K562 (cell line): ENCODE measurements at regions not wholly inside any gene's neighbourhood (a gene's known extent, or its start where the extent isn't known, plus 50 kb on each side); places are given as distances from the start of the nearest gene placed in this dataset.

Experiments used
- E2F6 ChIP-seq, 2 experiments: IDR thresholded peaks; 2 replicates each; pipeline ENCODE4 v1.6.1; 2011; ENCODE audit warnings: borderline replicate concordance in 1 of 2, control low read depth in 1 of 2, low read depth in 1 of 2, low read length in 1 of 2, mild to moderate bottlenecking in 1 of 2, mixed read lengths in 1 of 2, moderate library complexity in 1 of 2; ENCODE audit not compliant: insufficient read depth in 1 of 2, insufficient read length in 1 of 2, poor library complexity in 1 of 2, severe bottlenecking in 1 of 2; ENCODE audit errors: extremely low read depth in 1 of 2
- HDAC1 ChIP-seq, 2 experiments: fragments of 450-650 bp; IDR thresholded peaks; 2 replicates each; pipeline ENCODE4 v1.6.1; 2016 to 2017; ENCODE audit warnings: inconsistent platforms in 1 of 2, mild to moderate bottlenecking in 1 of 2, moderate library complexity in 1 of 2
- MTA1 ChIP-seq: fragments of 450-650 bp; IDR thresholded peaks from 2 replicates; pipeline ENCODE4 v1.6.1; 2017; ENCODE audit warnings: borderline replicate concordance
- NFYB ChIP-seq: IDR thresholded peaks from 2 replicates; pipeline ENCODE4 v1.6.1; 2011; ENCODE audit warnings: mild to moderate bottlenecking, moderate library complexity; ENCODE audit not compliant: insufficient read length; ENCODE audit errors: extremely low read depth
- PCBP1 ChIP-seq: fragments of 200-400 bp; formaldehyde crosslinking; IDR thresholded peaks from 2 replicates; pipeline ENCODE4 v1.6.1; 2018; ENCODE audit warnings: mild to moderate bottlenecking, low read depth, low read length; ENCODE audit not compliant: poor library complexity, severe bottlenecking
- POLR2G ChIP-seq: fragments of 200-400 bp; formaldehyde crosslinking; IDR thresholded peaks from 2 replicates; pipeline ENCODE4 v1.6.1; 2017; ENCODE audit warnings: low read depth, mild to moderate bottlenecking, antibody characterized with exemption, low read length, moderate library complexity
- PRMT5 ChIP-seq: sonication (generic); formaldehyde crosslinking; IDR thresholded peaks from 2 replicates; pipeline ENCODE4 v1.5.0; 2020; ENCODE audit warnings: missing genetic modification reagents
- PTBP1 ChIP-seq: fragments of 200-400 bp; formaldehyde crosslinking; IDR thresholded peaks from 2 replicates; pipeline ENCODE4 v1.6.1; 2017; ENCODE audit warnings: low read depth, low read length
- TCFL5 ChIP-seq: fragments of 250-450 bp; sonication (Bioruptor Pico); conservative IDR thresholded peaks from 2 replicates; pipeline ENCODE4 v1.6.1; 2021; ENCODE audit warnings: mild to moderate bottlenecking, moderate library complexity, matching md5 sums
- TOE1 ChIP-seq, 2 experiments: fragments of 450-650 bp in 1 of 2; sonication (generic) in 1 of 2; formaldehyde crosslinking in 1 of 2; IDR thresholded peaks; 2 replicates each; pipeline versions ENCODE4 v1.7.1 to v1.8.0; 2016 to 2022; ENCODE audit warnings: borderline replicate concordance in 2 of 2, mild to moderate bottlenecking in 2 of 2, antibody characterized with exemption in 1 of 2, inconsistent platforms in 1 of 2, low read depth in 1 of 2, missing genetic modification reagents in 1 of 2, moderate library complexity in 1 of 2
- YY1 ChIP-seq, 3 experiments: IDR thresholded peaks; 2 replicates each; pipeline ENCODE4 v1.6.1; 2011; ENCODE audit warnings: low read length in 2 of 3, mild to moderate bottlenecking in 2 of 3, moderate library complexity in 2 of 3, borderline replicate concordance in 1 of 3, control low read depth in 1 of 3, low read depth in 1 of 3; ENCODE audit not compliant: insufficient read depth in 3 of 3, insufficient replicate concordance in 2 of 3, control insufficient read depth in 1 of 3, insufficient read length in 1 of 3; ENCODE audit errors: extremely low read depth in 1 of 3
- ZNF384 ChIP-seq: IDR thresholded peaks from 2 replicates; pipeline ENCODE4 v1.6.1; 2012; ENCODE audit warnings: low read depth, low read length, improper control_type of control experiment
- ZNF780A ChIP-seq: fragments of 250-450 bp; sonication (Bioruptor Pico); IDR thresholded peaks from 2 replicates; pipeline ENCODE4 v1.5.0; 2021; ENCODE audit warnings: mild to moderate bottlenecking
- TF ChIP-seq, protein P1 (sequence below): sonication (generic); formaldehyde crosslinking; IDR thresholded peaks from 2 replicates; pipeline ENCODE4 v1.5.0; 2020; ENCODE audit warnings: missing genetic modification reagents
- TF ChIP-seq, protein P2 (sequence below): IDR thresholded peaks from 2 replicates; pipeline ENCODE4 v1.6.1; 2016; ENCODE audit warnings: missing genetic modification characterization, missing compliant biosample characterization
- TF ChIP-seq, protein P3 (sequence below): sonication (generic); formaldehyde crosslinking; IDR thresholded peaks from 2 replicates; pipeline ENCODE4 v1.4.0; 2020; ENCODE audit warnings: mild to moderate bottlenecking, missing genetic modification reagents
- TF ChIP-seq, protein P4 (sequence below), 2 experiments: fragments of 450-650 bp in 1 of 2; sonication (generic) in 1 of 2; formaldehyde crosslinking in 1 of 2; IDR thresholded peaks in 1 of 2; conservative IDR thresholded peaks in 1 of 2; 2 replicates each; pipeline versions ENCODE4 v1.6.1 to v1.8.1; 2016 to 2023; ENCODE audit warnings: mild to moderate bottlenecking in 2 of 2, moderate library complexity in 2 of 2, inconsistent platforms in 1 of 2, missing genetic modification reagents in 1 of 2

DNA sequence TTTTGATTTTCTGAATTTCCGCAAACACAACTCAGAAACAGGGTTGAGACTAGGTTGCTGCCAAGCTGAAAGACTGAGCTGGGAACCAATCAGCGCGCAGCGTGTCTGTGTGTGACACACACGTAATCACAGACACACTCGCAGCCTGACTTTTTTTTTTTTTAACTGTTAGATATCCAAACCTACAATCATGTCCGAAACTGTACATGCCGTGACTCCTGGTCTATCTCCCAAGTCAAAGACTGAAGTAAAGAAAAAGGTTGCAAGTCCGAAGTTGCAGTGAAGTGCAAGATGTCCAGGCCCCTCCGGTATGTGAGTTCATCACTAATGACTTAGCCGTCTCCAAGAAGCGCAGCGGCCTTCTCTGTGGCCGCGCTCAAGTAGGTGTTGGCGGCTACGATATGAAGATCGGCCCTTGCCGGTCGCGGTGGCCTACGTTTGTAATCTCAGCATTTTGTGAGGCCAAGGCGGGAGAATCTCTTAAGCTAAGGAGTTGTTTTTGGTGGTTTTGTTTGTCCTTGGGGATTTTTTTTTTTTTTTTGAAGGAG, 108.2 kb downstream of the HFE start (continued):
- TF ChIP-seq, protein P1, sequence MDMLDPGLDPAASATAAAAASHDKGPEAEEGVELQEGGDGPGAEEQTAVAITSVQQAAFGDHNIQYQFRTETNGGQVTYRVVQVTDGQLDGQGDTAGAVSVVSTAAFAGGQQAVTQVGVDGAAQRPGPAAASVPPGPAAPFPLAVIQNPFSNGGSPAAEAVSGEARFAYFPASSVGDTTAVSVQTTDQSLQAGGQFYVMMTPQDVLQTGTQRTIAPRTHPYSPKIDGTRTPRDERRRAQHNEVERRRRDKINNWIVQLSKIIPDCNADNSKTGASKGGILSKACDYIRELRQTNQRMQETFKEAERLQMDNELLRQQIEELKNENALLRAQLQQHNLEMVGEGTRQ (CRISPR knock-in tag), result no peak
- TF ChIP-seq ZNF384, result peak; percentile 98
- no peak for TF ChIP-seq TOE1 (IDR thresholded peaks at IDR 0.05; ENCODE audit: borderline replicate concordance)
- TF ChIP-seq TOE1 (CRISPR knock-in tag; IDR thresholded peaks at IDR 0.05; ENCODE audit: borderline replicate concordance, low read depth), result no peak; the same call in 1 of the 2 replicates
- TF ChIP-seq YY1 (IDR thresholded peaks at IDR 0.05; ENCODE audit: borderline replicate concordance in 1 of 3, control insufficient read depth in 1 of 3, extremely low read depth in 1 of 3, insufficient read depth in 3 of 3, insufficient read length in 1 of 3, insufficient replicate concordance in 2 of 3, low read depth in 1 of 3, low read length in 2 of 3), result peak in 1 of 3 experiments; percentile 48
- TF ChIP-seq TCFL5 (CRISPR knock-in tag), result no peak
- peak in 1 of 2 experiments; percentile 58; a peak in 1 of 4 replicates for TF ChIP-seq HDAC1 (IDR thresholded peaks at IDR 0.05)
- TF ChIP-seq PRMT5 (CRISPR knock-in tag), result no peak
- TF ChIP-seq ZNF780A (CRISPR knock-in tag), result no peak
- no peak; the same call in 1 of the 2 replicates for TF ChIP-seq POLR2G
- TF ChIP-seq, protein P2, sequence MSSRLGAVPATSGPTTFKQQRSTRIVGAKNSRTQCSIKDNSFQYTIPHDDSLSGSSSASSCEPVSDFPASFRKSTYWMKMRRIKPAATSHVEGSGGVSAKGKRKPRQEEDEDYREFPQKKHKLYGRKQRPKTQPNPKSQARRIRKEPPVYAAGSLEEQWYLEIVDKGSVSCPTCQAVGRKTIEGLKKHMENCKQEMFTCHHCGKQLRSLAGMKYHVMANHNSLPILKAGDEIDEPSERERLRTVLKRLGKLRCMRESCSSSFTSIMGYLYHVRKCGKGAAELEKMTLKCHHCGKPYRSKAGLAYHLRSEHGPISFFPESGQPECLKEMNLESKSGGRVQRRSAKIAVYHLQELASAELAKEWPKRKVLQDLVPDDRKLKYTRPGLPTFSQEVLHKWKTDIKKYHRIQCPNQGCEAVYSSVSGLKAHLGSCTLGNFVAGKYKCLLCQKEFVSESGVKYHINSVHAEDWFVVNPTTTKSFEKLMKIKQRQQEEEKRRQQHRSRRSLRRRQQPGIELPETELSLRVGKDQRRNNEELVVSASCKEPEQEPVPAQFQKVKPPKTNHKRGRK (tag), result no peak
- no peak for TF ChIP-seq MTA1
- TF ChIP-seq E2F6 (IDR thresholded peaks at IDR 0.05; ENCODE audit: borderline replicate concordance in 1 of 2, extremely low read depth in 1 of 2, insufficient read depth in 1 of 2, insufficient read length in 1 of 2, low read depth in 1 of 2, low read length in 1 of 2, poor library complexity in 1 of 2, severe bottlenecking in 1 of 2), result no peak
- TF ChIP-seq NFYB, result peak; percentile 69
- TF ChIP-seq, protein P3, sequence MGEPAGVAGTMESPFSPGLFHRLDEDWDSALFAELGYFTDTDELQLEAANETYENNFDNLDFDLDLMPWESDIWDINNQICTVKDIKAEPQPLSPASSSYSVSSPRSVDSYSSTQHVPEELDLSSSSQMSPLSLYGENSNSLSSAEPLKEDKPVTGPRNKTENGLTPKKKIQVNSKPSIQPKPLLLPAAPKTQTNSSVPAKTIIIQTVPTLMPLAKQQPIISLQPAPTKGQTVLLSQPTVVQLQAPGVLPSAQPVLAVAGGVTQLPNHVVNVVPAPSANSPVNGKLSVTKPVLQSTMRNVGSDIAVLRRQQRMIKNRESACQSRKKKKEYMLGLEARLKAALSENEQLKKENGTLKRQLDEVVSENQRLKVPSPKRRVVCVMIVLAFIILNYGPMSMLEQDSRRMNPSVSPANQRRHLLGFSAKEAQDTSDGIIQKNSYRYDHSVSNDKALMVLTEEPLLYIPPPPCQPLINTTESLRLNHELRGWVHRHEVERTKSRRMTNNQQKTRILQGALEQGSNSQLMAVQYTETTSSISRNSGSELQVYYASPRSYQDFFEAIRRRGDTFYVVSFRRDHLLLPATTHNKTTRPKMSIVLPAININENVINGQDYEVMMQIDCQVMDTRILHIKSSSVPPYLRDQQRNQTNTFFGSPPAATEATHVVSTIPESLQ (CRISPR knock-in tag), result no peak
- TF ChIP-seq, protein P4, sequence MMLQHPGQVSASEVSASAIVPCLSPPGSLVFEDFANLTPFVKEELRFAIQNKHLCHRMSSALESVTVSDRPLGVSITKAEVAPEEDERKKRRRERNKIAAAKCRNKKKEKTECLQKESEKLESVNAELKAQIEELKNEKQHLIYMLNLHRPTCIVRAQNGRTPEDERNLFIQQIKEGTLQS (IDR thresholded peaks at IDR 0.05), result no peak; the same call in 1 of the 2 replicates
- TF ChIP-seq, protein P4 (CRISPR knock-in tag; conservative IDR thresholded peaks at IDR 0.05), result 0 out of 2 replicates have a peak, but pooled peaks have one; percentile 41
- peak; percentile 85 for TF ChIP-seq PTBP1
- TF ChIP-seq PCBP1, result no peak
